HEK293 (cell line): ENCODE measurements at regions not wholly inside any gene's neighbourhood (a gene's known extent, or its start where the extent isn't known, plus 50 kb on each side); places are given as distances from the start of the nearest gene placed in this dataset.

Experiments used
- CTCF ChIA-PET: fragments of 350-600 bp; formaldehyde crosslinking; extraction: SDS; loops from one replicate; lab custom pipeline; 2021; ENCODE audit warnings: antibody characterized with exemption; lab: Yijun Ruan, JAX
- POLR2A ChIA-PET: fragments of 300-600 bp; formaldehyde crosslinking; extraction: SDS; loops from one replicate; lab custom pipeline; 2020; ENCODE audit warnings: antibody characterized with exemption, inconsistent platforms; lab: Yijun Ruan, JAX
- H3K27ac ChIP-seq: fragments of 200-500 bp; sonication (Bioruptor generic); 2 replicates; pipeline ENCODE4 v1.5.1; 2014; ENCODE audit warnings: low read depth, low read length, control low read depth, inconsistent platforms; ENCODE audit errors: extremely low read depth
- H3K36me3 ChIP-seq, 2 experiments: fragments of 200-500 bp in 1 of 2; sonication (Bioruptor generic) in 1 of 2; 1 replicate in 1 of 2; 2 replicates in 1 of 2; pipeline ENCODE4 v1.5.1; 2014 to 2017; ENCODE audit warnings: inconsistent platforms in 2 of 2, low read length in 2 of 2; ENCODE audit not compliant: control insufficient read depth in 2 of 2, insufficient read depth in 1 of 2
- H3K4me1 ChIP-seq: fragments of 200-500 bp; sonication (Bioruptor generic); 2 replicates; pipeline ENCODE4 v1.5.1; 2014; ENCODE audit warnings: mild to moderate bottlenecking, low read length, inconsistent platforms; ENCODE audit not compliant: control insufficient read depth, insufficient read depth
- H3K4me3 ChIP-seq: 2 replicates; pipeline ENCODE4 v1.5.1; 2011; ENCODE audit warnings: low read depth, mild to moderate bottlenecking, control low read depth, low read length, moderate library complexity
- H3K9me3 ChIP-seq: fragments of 200-500 bp; sonication (Bioruptor generic); 2 replicates; pipeline ENCODE4 v1.5.1; 2014; ENCODE audit warnings: low read depth, low read length, inconsistent platforms; ENCODE audit not compliant: control insufficient read depth, insufficient read depth
- BCL11A ChIP-seq: fragments of 450-650 bp; formaldehyde crosslinking; IDR thresholded peaks from 2 replicates; pipeline ENCODE4 v1.5.1; 2016; ENCODE audit warnings: low read depth, missing biosample characterization, missing genetic modification characterization
- ZBTB20 ChIP-seq: fragments of 450-650 bp; formaldehyde crosslinking; IDR thresholded peaks from 2 replicates; pipeline ENCODE4 v1.5.1; 2016; ENCODE audit warnings: missing biosample characterization, missing genetic modification characterization
- ZFP69B ChIP-seq: fragments of 450-650 bp; formaldehyde crosslinking; IDR thresholded peaks from 2 replicates; pipeline ENCODE4 v1.5.1; 2016; ENCODE audit warnings: missing biosample characterization, missing genetic modification characterization
- ZNF121 ChIP-seq: fragments of 450-650 bp; formaldehyde crosslinking; IDR thresholded peaks from 2 replicates; pipeline ENCODE4 v1.5.1; 2016; ENCODE audit warnings: missing biosample characterization, missing genetic modification characterization
- ZNF140 ChIP-seq: fragments of 450-650 bp; formaldehyde crosslinking; IDR thresholded peaks from 2 replicates; pipeline ENCODE4 v1.5.1; 2016; ENCODE audit warnings: missing biosample characterization, missing genetic modification characterization
- ZNF155 ChIP-seq: fragments of 450-650 bp; formaldehyde crosslinking; IDR thresholded peaks from 2 replicates; pipeline ENCODE4 v1.5.1; 2016; ENCODE audit warnings: missing biosample characterization, missing genetic modification characterization
- ZNF174 ChIP-seq: fragments of 450-650 bp; formaldehyde crosslinking; IDR thresholded peaks from 2 replicates; pipeline ENCODE4 v1.5.0; 2017; ENCODE audit warnings: missing biosample characterization, mild to moderate bottlenecking, missing genetic modification characterization
- ZNF24 ChIP-seq: fragments of 450-650 bp; formaldehyde crosslinking; IDR thresholded peaks from 2 replicates; pipeline ENCODE4 v1.5.1; 2016; ENCODE audit warnings: missing biosample characterization, missing genetic modification characterization
- ZNF274 ChIP-seq, 2 experiments: fragments of 200-500 bp in 1 of 2; fragments of 450-650 bp in 1 of 2; sonication (Bioruptor generic) in 1 of 2; formaldehyde crosslinking in 1 of 2; IDR thresholded peaks; 2 replicates each; pipeline versions ENCODE4 v1.5.1 to v1.6.1; 2014 to 2016; ENCODE audit warnings: borderline replicate concordance in 1 of 2, inconsistent platforms in 1 of 2, low read length in 1 of 2, missing biosample characterization in 1 of 2, missing genetic modification characterization in 1 of 2
- ZNF302 ChIP-seq: fragments of 450-650 bp; formaldehyde crosslinking; IDR thresholded peaks from 2 replicates; pipeline ENCODE4 v1.5.1; 2016; ENCODE audit warnings: missing biosample characterization, missing genetic modification characterization, low read depth
- ZNF324 ChIP-seq: fragments of 450-650 bp; formaldehyde crosslinking; IDR thresholded peaks from 2 replicates; pipeline ENCODE4 v1.5.1; 2016; ENCODE audit warnings: missing biosample characterization, missing genetic modification characterization
- ZNF366 ChIP-seq: fragments of 450-650 bp; formaldehyde crosslinking; conservative IDR thresholded peaks from 2 replicates; pipeline ENCODE4 v1.5.1; 2016; ENCODE audit warnings: missing biosample characterization, missing genetic modification characterization
- ZNF521 ChIP-seq: fragments of 450-650 bp; formaldehyde crosslinking; IDR thresholded peaks from 2 replicates; pipeline ENCODE4 v1.5.1; 2017; ENCODE audit warnings: missing biosample characterization, mild to moderate bottlenecking, missing genetic modification characterization
- ZNF549 ChIP-seq: fragments of 450-650 bp; IDR thresholded peaks from 2 replicates; pipeline ENCODE4 v1.5.1; 2018; ENCODE audit warnings: missing biosample characterization, missing genetic modification characterization, mild to moderate bottlenecking, inconsistent platforms, moderate library complexity
- ZNF610 ChIP-seq: fragments of 450-650 bp; formaldehyde crosslinking; IDR thresholded peaks from 2 replicates; pipeline ENCODE4 v1.5.1; 2016; ENCODE audit warnings: missing biosample characterization, missing genetic modification characterization, borderline replicate concordance
- ZNF785 ChIP-seq: fragments of 450-650 bp; formaldehyde crosslinking; IDR thresholded peaks from 2 replicates; pipeline ENCODE4 v1.5.1; 2016; ENCODE audit warnings: missing biosample characterization, missing genetic modification characterization
- TF ChIP-seq, protein P1 (sequence below): fragments of 450-650 bp; formaldehyde crosslinking; IDR thresholded peaks from 2 replicates; pipeline ENCODE4 v1.5.1; 2016; ENCODE audit warnings: missing biosample characterization, missing genetic modification characterization
- TF ChIP-seq, protein P2 (sequence below): fragments of 450-650 bp; formaldehyde crosslinking; IDR thresholded peaks from 2 replicates; pipeline ENCODE4 v1.5.1; 2016; ENCODE audit warnings: missing biosample characterization, missing genetic modification characterization

DNA sequence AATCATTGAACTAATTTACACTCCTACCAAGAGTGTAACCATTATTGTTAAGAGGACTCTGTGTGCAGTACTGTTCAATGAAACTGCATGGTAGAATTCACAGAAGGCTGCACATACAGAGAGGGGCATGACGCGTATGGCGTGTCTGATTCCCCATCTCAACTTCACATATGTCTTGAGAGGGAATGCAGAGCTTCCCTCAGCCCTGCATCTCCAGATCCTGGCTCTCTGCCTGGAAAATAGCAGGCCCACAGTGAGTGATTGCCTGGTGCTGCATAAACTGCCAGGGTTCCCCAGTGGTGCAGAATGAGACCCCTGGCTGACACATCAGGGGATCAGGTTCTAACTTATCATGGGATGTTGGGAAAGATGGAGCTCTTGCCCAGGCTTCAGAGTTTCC, 260.2 kb upstream of the ISX start:
- TF ChIP-seq ZNF302 (tag by site-specific recombination), result no peak
- no peak for TF ChIP-seq BCL11A (tag by site-specific recombination)
- TF ChIP-seq ZNF24 (tag by site-specific recombination), result no peak
- H3K4me3 ChIP-seq, result no peak overlapping the region
- POLR2A ChIA-PET, result no interaction called here
- H3K4me1 ChIP-seq, result no peaks in the 10 kb centered on the region
- no peaks in the 10 kb centered on the region for H3K36me3 ChIP-seq
- no peaks in the 10 kb centered on the region for H3K9me3 ChIP-seq
- no peak overlapping the region for H3K27ac ChIP-seq
- CTCF ChIA-PET, result no interaction called here

- ChIA-PET POLR2A (no interaction called here), CTCF (interaction anchor here (0.9 kb wide), 1 partner anchor 136 kb away, joined by 4 read pairs; no protein-coding TSS in a partner anchor)
- Histone ChIP-seq H3K4me1 (no peaks in the 10 kb centered on the region), H3K4me3 (no peak overlapping the region), H3K9me3 (no peaks in the 10 kb centered on the region), H3K27ac (no peak overlapping the region), H3K36me3 (no peaks in the 10 kb centered on the region)
- TF ChIP-seq ZNF521 (no peak), ZNF140 (tag by site-specific recombination) (no peak), ZNF274 (IDR thresholded peaks at IDR 0.05; ENCODE audit: low read length) (no peak), ZNF274 (tag by site-specific recombination; IDR thresholded peaks at IDR 0.05; ENCODE audit: borderline replicate concordance) (no peak), ZNF610 (no peak)
- TF ChIP-seq, protein P1, sequence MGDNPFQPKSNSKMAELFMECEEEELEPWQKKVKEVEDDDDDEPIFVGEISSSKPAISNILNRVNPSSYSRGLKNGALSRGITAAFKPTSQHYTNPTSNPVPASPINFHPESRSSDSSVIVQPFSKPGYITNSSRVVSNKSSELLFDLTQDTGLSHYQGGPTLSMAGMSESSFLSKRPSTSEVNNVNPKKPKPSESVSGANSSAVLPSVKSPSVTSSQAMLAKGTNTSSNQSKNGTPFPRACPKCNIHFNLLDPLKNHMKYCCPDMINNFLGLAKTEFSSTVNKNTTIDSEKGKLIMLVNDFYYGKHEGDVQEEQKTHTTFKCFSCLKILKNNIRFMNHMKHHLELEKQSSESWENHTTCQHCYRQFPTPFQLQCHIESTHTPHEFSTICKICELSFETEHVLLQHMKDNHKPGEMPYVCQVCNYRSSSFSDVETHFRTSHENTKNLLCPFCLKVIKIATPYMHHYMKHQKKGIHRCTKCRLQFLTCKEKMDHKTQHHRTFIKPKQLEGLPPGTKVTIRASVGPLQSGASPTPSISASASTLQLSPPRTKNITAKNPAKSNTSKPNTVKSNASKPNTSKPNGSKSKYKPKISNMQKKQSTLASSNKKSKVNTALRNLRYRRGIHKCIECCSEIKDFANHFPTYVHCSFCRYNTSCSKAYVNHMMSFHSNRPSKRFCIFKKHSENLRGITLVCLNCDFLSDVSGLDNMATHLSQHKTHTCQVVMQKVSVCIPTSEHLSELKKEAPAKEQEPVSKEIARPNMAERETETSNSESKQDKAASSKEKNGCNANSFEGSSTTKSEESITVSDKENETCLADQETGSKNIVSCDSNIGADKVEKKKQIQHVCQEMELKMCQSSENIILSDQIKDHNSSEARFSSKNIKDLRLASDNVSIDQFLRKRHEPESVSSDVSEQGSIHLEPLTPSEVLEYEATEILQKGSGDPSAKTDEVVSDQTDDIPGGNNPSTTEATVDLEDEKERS (tag by site-specific recombination), result no peak
Measured at GRCh38 chr22:34808618-34809017, 257.3 kb upstream of the ISX start.

DNA sequence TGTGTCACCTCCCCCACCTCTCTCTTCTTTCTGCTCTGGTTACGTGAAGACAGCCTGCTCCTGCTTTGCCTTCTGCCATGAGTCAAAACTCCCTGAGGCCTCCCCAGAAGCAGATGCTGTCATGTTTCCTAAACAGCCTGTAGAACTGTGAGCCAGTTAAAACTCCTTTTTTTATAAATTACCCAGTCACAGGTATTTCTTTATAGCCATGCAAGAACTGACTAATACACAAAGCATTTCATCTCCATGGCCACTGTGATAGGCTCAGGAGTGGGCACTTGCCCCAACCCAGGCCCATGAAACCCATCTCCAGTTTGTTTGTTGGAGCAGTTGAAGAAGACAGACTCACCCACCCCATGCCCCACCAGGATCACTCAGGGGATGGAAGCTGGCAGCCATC, 253.3 kb upstream of the ISX start:
- CTCF ChIA-PET, result no interaction called here
- Histone ChIP-seq H3K4me1 (no peaks in the 10 kb centered on the region), H3K4me3 (no peak overlapping the region), H3K27ac (no peak overlapping the region), H3K9me3 (no peaks in the 10 kb centered on the region), H3K36me3 (no peaks in the 10 kb centered on the region)
- no peak for TF ChIP-seq ZNF366
- TF ChIP-seq ZNF155 (tag by site-specific recombination), result no peak
- TF ChIP-seq, protein P1 (tag by site-specific recombination), result no peak
- no peak for TF ChIP-seq ZNF174
- TF ChIP-seq, protein P2, sequence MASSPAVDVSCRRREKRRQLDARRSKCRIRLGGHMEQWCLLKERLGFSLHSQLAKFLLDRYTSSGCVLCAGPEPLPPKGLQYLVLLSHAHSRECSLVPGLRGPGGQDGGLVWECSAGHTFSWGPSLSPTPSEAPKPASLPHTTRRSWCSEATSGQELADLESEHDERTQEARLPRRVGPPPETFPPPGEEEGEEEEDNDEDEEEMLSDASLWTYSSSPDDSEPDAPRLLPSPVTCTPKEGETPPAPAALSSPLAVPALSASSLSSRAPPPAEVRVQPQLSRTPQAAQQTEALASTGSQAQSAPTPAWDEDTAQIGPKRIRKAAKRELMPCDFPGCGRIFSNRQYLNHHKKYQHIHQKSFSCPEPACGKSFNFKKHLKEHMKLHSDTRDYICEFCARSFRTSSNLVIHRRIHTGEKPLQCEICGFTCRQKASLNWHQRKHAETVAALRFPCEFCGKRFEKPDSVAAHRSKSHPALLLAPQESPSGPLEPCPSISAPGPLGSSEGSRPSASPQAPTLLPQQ (tag by site-specific recombination), result no peak
- no peak for TF ChIP-seq ZFP69B (tag by site-specific recombination)
- TF ChIP-seq ZBTB20 (tag by site-specific recombination), result no peak
- no peak for TF ChIP-seq ZNF324 (tag by site-specific recombination)
- no peak for TF ChIP-seq ZNF121
- TF ChIP-seq ZNF785 (tag by site-specific recombination), result no peak
- no peak for TF ChIP-seq ZNF24 (tag by site-specific recombination)
- TF ChIP-seq ZNF549, result no peak
- POLR2A ChIA-PET, result interaction anchor here (0.5 kb wide), 1 partner anchor 117 kb away, joined by 4 read pairs; no protein-coding TSS in a partner anchor
